NCI-H1930 (cell line): ENCODE measurements at regions not wholly inside any gene's neighbourhood (a gene's known extent, or its start where the extent isn't known, plus 50 kb on each side); places are given as distances from the start of the nearest gene placed in this dataset.

Experiments
- DNase-seq, 2 experiments: peaks; one replicate each; lab custom pipeline; 2025; lab: John Stamatoyannopoulos, UW

- DNase-seq, result peak in 1 of 2 experiments; percentile 41
Observed at GRCh38 chr6:22466665-22467245, 102.6 kb upstream of the HDGFL1 start.

- DNase-seq, result no peak
Observed at GRCh38 chr6:22467645-22468044, 101.7 kb upstream of the HDGFL1 start.

DNA sequence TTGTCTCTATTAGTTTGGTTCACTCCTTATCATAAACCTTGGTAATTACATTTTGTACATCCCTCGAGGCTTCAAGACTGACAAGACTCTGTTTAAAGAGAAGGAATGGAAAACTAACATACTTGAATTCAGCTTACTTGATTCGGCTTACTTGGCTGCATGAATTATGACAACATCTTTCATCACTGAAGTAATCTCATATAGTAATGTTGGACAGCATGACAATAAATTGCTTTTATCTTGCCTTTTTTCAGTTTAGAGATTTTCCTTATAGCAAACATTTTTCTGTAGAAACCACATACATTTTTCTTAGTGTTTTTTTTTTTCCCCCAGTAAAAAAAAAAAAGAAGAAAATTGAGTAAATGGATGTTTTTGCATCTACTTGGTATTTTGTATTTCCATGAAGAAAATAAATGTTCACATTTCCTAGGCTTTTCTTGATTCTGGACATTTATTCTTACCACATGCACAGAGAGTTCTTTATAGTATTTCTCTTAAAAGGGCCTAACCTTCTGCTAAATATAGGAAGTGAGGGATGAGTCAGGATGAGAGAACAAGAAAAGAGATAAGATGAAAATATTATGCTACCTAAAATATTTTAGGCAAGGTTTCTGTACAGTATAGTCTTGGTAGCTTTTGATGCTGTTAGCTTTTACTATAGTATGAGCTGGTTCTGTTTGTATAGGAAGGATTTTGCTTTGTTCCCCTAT lies 101.0 kb upstream of the HDGFL1 start:
- DNase-seq, result no peak

GRCh38 chr6:22470454-22471131 lies 98.8 kb upstream of the HDGFL1 start:
- DNase-seq, result no peak

DNA sequence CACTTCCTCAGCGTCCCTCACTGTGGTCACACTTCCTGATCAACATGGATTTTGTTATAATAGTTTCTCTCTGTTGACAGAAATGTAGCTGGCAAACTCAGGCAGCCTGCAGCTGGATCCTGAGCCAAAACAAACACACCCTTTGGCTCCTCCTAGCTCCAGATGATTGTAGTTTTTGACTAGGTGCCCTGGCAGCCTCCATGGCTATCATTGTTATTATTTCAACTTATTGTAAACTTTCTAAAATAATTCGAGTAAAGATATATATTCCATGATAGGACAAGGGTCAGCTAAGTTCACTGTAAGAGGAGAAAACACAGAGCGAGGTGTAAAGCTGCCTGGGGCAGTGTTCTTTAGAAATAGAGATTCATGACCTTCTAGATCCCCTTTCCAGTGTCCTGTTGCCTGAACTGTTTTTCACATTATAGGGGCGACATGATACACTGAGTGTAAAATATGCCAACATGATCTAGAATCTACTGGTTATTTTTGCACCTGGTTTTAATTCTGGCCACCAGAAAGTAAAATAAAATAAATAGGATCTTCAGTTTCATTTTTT lies 98.2 kb upstream of the HDGFL1 start:
- no peak for DNase-seq

DNA sequence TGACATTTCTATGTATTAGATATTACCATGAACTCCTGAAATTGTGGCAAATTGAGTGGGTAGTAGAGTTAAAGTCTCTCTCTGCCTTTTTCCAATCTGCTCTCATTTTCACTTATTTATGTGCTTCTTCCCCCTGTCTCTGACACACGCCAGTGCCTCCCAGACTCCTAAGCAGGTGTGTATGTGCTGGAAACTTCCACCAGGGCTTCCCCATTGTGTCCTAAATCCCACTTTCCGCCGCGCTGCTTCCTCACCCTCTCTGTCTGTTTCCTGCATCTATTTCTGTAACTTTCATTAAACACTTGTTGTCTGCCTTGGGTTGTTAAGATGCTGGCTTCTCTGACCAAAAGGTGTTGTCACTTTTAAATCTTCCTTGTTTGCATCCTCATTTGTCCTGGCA lies 97.6 kb upstream of the HDGFL1 start:
- no peak for DNase-seq

DNA sequence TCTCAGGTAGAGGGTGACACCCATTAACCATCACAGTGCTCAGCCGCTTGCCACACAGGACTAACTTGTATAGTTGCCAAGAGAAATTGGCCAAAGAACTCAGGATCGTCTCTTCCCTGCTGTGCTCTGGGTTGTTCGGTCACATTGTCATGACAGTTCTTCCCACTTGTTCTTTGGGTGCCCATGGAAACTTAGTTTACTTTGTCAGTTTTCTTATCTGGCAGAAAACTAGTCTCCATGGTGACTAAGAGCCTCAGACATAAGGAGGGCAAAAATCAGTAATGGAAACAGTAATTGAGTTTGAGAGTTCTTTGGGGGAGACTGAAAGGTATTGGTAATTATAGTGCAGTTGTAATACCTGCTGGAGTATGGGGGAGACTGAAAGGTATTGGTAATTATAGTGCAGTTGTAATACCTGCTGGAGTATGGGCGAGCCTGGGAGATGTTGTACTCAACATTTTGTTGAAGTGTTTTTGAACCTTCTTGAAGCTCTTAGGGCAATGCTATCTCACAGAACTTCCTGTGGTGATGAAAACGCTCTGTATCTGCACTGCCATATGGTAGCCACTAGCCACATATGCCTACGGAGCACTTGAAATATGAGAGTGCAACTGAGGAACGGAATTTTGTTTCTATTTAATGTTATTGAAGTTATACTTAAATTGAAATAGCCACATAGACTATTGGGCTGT lies 95.2 kb upstream of the HDGFL1 start:
- DNase-seq, result no peak

DNA sequence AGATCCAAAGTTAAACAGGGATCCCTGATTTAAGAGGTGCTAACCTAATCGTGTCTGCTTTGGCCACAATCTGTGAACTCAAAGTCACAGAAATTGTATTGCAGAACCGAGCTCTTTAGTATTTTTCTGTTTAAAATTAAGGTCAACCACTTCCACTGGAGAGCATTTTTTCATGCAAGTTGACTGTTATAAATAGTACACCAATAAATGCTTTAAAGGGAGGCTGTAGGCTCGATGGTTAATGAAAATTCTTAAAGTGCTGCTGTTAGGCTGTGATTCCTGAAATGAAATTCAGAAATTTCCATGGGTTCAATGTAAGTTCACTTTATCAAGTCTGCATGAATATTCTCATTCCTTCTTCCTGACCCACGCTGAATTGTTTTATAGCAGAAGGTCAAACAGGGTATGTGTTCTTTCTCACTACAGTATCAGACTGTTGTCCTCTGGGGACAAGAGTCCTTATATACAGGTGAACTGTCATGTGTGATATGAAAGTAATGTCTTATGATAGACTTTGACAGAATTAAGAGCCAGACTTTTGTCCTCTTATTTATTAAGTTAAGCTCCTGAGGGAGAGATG lies 92.5 kb upstream of the HDGFL1 start:
- no peak for DNase-seq

GRCh38 chr6:22497276-22497675 lies 72.1 kb upstream of the HDGFL1 start:
- no peak for DNase-seq

DNA sequence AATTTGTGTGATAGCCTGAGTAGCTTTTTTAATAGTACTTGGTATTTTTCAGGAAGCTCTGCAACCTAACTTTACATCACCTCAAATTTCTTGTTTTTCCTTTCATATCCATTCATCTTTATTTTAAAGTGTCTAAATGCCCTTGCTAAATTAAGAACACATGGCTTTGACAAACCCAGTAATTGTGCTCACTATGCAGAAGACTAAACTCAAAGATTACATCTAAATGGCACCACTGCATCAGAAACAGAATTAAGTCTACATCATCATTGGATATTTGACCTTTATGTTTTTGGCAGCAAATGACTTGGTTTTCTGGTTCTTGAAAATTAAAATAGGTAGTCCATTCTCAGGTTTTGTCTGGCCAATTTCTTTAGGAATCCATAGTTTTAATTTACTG lies 69.6 kb upstream of the HDGFL1 start:
- DNase-seq, result no peak

GRCh38 chr6:22506496-22506895 lies 62.9 kb upstream of the HDGFL1 start:
- DNase-seq, result no peak

- DNase-seq, result no peak
Observed at GRCh38 chr6:22512686-22513427, 56.5 kb upstream of the HDGFL1 start.

DNA sequence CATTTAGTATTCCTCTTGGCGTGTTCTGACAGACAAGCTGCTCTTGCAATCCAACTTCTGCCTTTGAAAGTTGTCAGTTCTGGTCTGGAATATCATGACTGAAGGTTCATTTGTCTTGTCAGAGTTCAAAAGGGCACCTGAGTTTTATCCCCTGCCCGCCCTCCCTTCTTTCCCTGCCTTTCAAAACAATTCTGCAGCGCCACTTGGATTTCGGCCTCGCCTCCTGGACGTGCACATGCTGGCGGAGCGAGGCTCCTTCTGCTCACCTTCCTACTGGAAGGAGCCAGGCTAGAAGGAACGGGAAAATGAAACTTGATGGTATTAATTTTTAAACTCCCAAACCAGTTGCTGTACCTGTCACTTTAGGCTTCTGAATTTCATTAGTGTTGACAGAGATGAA lies 55.7 kb upstream of the HDGFL1 start:
- no peak for DNase-seq

DNA sequence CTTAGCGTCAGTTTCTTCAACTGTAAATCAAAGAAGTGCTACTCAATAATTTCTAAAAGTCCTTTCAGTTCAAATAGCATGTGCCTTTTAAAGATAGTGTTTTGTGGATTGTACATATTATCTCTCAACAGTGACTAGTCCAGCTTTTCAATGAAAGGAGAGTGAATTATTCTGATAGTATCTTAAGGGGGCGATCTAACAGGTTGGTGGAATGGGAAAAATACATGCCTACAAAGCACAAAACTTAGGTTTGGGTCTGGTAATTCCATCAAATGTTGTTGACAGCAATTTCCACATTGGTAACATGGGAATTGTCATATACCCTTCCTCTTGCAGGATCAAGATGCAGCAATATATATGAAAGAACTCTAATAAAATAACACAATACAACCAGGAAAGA lies 50.1 kb upstream of the HDGFL1 start:
- no peak for DNase-seq
